HepG2 (cell line): ENCODE measurements at regions not wholly inside any gene's neighbourhood (a gene's known extent, or its start where the extent isn't known, plus 50 kb on each side); places are given as distances from the start of the nearest gene placed in this dataset.

Source experiments
- AKNA ChIP-seq: sonication (generic); formaldehyde crosslinking; IDR thresholded peaks from 2 replicates; pipeline ENCODE4 v1.4.0; 2020; ENCODE audit warnings: missing genetic modification reagents, borderline replicate concordance
- ATRX ChIP-seq: sonication (generic); formaldehyde crosslinking; IDR thresholded peaks from 2 replicates; pipeline ENCODE4 v1.4.0; 2020; ENCODE audit warnings: missing genetic modification reagents, borderline replicate concordance
- CBFB ChIP-seq: sonication (generic); formaldehyde crosslinking; IDR thresholded peaks from 2 replicates; pipeline ENCODE4 v1.4.0; 2020; ENCODE audit warnings: missing genetic modification reagents
- GZF1 ChIP-seq: sonication (generic); formaldehyde crosslinking; IDR thresholded peaks from 2 replicates; pipeline ENCODE4 v1.5.1; 2020; ENCODE audit warnings: mild to moderate bottlenecking, missing genetic modification reagents
- HDAC1 ChIP-seq: sonication (generic); formaldehyde crosslinking; IDR thresholded peaks from 2 replicates; pipeline ENCODE4 v1.5.1; 2020; ENCODE audit warnings: mild to moderate bottlenecking, missing genetic modification reagents
- MYNN ChIP-seq: sonication (generic); formaldehyde crosslinking; IDR thresholded peaks from 2 replicates; pipeline ENCODE4 v1.4.0; 2020; ENCODE audit warnings: mild to moderate bottlenecking, low read depth, missing genetic modification reagents
- SAFB2 ChIP-seq: sonication (generic); formaldehyde crosslinking; IDR thresholded peaks from 2 replicates; pipeline ENCODE4 v1.5.1; 2020; ENCODE audit warnings: missing genetic modification reagents, low read depth, mild to moderate bottlenecking, borderline replicate concordance
- SRF ChIP-seq: IDR thresholded peaks from 2 replicates; pipeline ENCODE4 v1.6.1; 2011; ENCODE audit warnings: mild to moderate bottlenecking, low read depth, low read length, moderate library complexity
- ZFP41 ChIP-seq: sonication (generic); formaldehyde crosslinking; IDR thresholded peaks from 2 replicates; pipeline ENCODE4 v1.4.0; 2020; ENCODE audit warnings: mild to moderate bottlenecking, missing genetic modification reagents, borderline replicate concordance
- ZNF343 ChIP-seq: sonication (generic); formaldehyde crosslinking; IDR thresholded peaks from 2 replicates; pipeline ENCODE4 v1.4.0; 2020; ENCODE audit warnings: mild to moderate bottlenecking, missing genetic modification reagents
- ZNF513 ChIP-seq: sonication (generic); formaldehyde crosslinking; conservative IDR thresholded peaks from 2 replicates; pipeline ENCODE4 v1.5.0; 2020; ENCODE audit warnings: missing genetic modification reagents
- TF ChIP-seq, protein P1 (sequence below): sonication (generic); formaldehyde crosslinking; IDR thresholded peaks from 2 replicates; pipeline ENCODE4 v1.9.0; 2021; ENCODE audit warnings: missing genetic modification reagents, mild to moderate bottlenecking, borderline replicate concordance

GRCh38 chr11:105220121-105220520, 80.6 kb upstream of the CARD18 start (continued):
- TF ChIP-seq AKNA (CRISPR knock-in tag) = no peak
- TF ChIP-seq SRF = no peak
- no peak for TF ChIP-seq MYNN (CRISPR knock-in tag)
- TF ChIP-seq ATRX (CRISPR knock-in tag) = no peak
- TF ChIP-seq CBFB (CRISPR knock-in tag) = no peak
- no peak for TF ChIP-seq HDAC1
- TF ChIP-seq ZNF343 (CRISPR knock-in tag) = no peak
- TF ChIP-seq ZNF513 (CRISPR knock-in tag) = no peak
- no peak for TF ChIP-seq SAFB2
- TF ChIP-seq ZFP41 (CRISPR knock-in tag) = no peak
- TF ChIP-seq, protein P1, sequence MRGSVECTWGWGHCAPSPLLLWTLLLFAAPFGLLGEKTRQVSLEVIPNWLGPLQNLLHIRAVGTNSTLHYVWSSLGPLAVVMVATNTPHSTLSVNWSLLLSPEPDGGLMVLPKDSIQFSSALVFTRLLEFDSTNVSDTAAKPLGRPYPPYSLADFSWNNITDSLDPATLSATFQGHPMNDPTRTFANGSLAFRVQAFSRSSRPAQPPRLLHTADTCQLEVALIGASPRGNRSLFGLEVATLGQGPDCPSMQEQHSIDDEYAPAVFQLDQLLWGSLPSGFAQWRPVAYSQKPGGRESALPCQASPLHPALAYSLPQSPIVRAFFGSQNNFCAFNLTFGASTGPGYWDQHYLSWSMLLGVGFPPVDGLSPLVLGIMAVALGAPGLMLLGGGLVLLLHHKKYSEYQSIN = no peak
- no peak for TF ChIP-seq GZF1 (CRISPR knock-in tag)
